Gastrocnemius medialis (tissue), 4 donors: ENCODE measurements at regions not wholly inside any gene's neighbourhood (a gene's known extent, or its start where the extent isn't known, plus 50 kb on each side); places are given as distances from the start of the nearest gene placed in this dataset.

Experiments
- ATAC-seq, 2 donors: fragments of 150-250 bp; one replicate each; pipeline ENCODE4 v1.9.1; 2016
- DNase-seq, 2 donors: peaks; one replicate each; pipeline ENCODE4 v3.0.0-alpha.2; 2019
- H3K27ac ChIP-seq, 4 donors: fragments of 200-600 bp; sonication (generic); 1 replicate in 1 of 4; 2 replicates in 3 of 4; pipeline ENCODE4 v1.5.1; 2016 to 2018; ENCODE audit warnings: mild to moderate bottlenecking in 2 of 4, moderate library complexity in 1 of 4
- H3K27me3 ChIP-seq, 3 donors: fragments of 200-600 bp; sonication (generic) in 2 of 3; 1 replicate in 1 of 3; 2 replicates in 2 of 3; pipeline versions ENCODE4 v1.5.1 to v1.6.0; 2016 to 2019; ENCODE audit warnings: mild to moderate bottlenecking in 1 of 3, moderate library complexity in 1 of 3
- H3K36me3 ChIP-seq, 2 donors: fragments of 200-600 bp; sonication (generic) in 1 of 2; one replicate each; pipeline ENCODE4 v1.5.1; 2017 to 2018
- H3K4me1 ChIP-seq, 2 donors: fragments of 200-600 bp; sonication (generic) in 1 of 2; one replicate each; pipeline ENCODE4 v1.5.1; 2016 to 2017; ENCODE audit warnings: mild to moderate bottlenecking in 2 of 2
- H3K4me3 ChIP-seq, 4 donors: fragments of 200-600 bp; sonication (generic) in 3 of 4; 1 replicate in 1 of 4; 2 replicates in 3 of 4; pipeline ENCODE4 v1.5.1; 2016 to 2019; ENCODE audit warnings: mild to moderate bottlenecking in 2 of 4
- H3K9me3 ChIP-seq, 3 donors: fragments of 200-600 bp; sonication (generic) in 2 of 3; 1 replicate in 1 of 3; 2 replicates in 2 of 3; pipeline ENCODE4 v1.5.1; 2016 to 2019
- CTCF ChIP-seq, 5 experiments: fragments of 450-650 bp in 3 of 5; fragments of 200-600 bp in 2 of 5; sonication (generic) in 2 of 5; IDR thresholded peaks in 4 of 5; conservative IDR thresholded peaks in 1 of 5; 1 replicate in 4 of 5; 2 replicates in 1 of 5; pipeline ENCODE4 v1.5.1; 2016 to 2019; ENCODE audit warnings: antibody characterized with exemption in 5 of 5, mild to moderate bottlenecking in 3 of 5, moderate library complexity in 3 of 5
- POLR2A ChIP-seq, 2 donors: fragments of 450-650 bp; IDR thresholded peaks; one replicate each; pipeline ENCODE4 v1.6.1; 2017; ENCODE audit warnings: antibody characterized with exemption in 2 of 2, mild to moderate bottlenecking in 2 of 2, moderate library complexity in 2 of 2
- in situ Hi-C, 4 donors: fragments of 200-750 bp; cut with MboI; loops; one replicate each; pipeline versions ENCODE4 v1.15.0 to v1.8.0; 2017; ENCODE audit warnings: low sequenced_read_pairs in 4 of 4
- intact Hi-C: fragments of 100-400 bp; cut with DNase I; formaldehyde crosslinking; loops from one replicate; pipeline ENCODE4 v1.15.1; 2023; ENCODE audit warnings: low total_unique reads

- in situ Hi-C loops (no loop called here), intact Hi-C loops (no loop called here)
- no peak for DNase-seq
- peaks cover 0 to 3% (median 0%) of the 10 kb centered on the region in 3 donors for H3K27me3 ChIP-seq
- no peaks in the 10 kb centered on the region for H3K4me1 ChIP-seq
- no peak for ATAC-seq
- no peak overlapping the region for H3K4me3 ChIP-seq
- no peaks in the 10 kb centered on the region for H3K36me3 ChIP-seq
- no peaks in the 10 kb centered on the region for H3K9me3 ChIP-seq
- TF ChIP-seq POLR2A (IDR thresholded peaks at IDR 0.05) (no peak), CTCF (IDR thresholded peaks at IDR 0.05 in 4 of 5, conservative IDR thresholded peaks at IDR 0.05 in 1 of 5) (no peak)
- H3K27ac ChIP-seq = no peak overlapping the region
Measured at GRCh38 chr1:37166005-37166404, 131.7 kb upstream of the GRIK3 start.

DNA sequence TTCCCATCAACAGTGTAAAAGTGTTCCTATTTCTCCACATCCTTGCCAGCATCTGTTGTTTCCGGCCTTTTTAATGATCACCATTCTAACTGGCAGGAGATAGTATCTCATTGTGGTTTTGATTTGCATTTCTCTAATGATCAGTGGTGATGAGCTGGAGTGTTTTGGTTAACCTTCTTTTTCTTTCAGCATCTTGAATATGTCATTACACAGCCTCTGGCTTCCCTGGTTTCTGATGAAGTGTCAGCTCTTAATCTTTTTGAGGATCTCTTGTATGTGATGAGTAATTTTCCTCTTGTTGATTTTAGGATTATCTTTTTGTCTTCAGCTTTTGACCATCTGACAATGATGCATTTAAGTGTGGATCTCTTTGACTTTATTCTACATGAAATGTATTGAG lies 133.2 kb upstream of the GRIK3 start:
- ATAC-seq = no peak
- TF ChIP-seq CTCF (IDR thresholded peaks at IDR 0.05 in 4 of 5, conservative IDR thresholded peaks at IDR 0.05 in 1 of 5) (no peak), POLR2A (IDR thresholded peaks at IDR 0.05) (no peak)
- in situ Hi-C loops = no loop called here

DNA sequence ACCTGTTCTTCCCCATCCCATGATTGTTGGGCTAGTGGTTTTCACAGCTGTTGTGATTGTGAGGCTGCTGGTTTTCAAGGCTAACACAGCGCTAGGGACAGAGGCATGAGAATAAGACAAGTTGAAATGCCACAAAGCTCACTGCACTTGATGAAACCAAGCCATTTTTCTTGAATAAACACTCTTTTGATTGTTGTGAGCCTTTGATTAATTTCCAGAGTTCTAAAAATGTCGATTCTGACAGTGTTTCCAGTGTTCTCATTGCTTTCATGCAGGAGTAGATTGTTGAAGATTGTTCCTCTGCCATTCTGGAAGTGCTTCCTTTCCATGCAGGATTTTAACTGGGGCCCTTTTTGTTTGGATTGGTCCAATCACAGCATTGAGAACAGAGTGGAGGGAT lies 134.9 kb upstream of the GRIK3 start:
- no peaks in the 10 kb centered on the region for H3K4me1 ChIP-seq
- intact Hi-C loops = no loop called here
- in situ Hi-C loops = no loop called here
- H3K27ac ChIP-seq = no peak overlapping the region
- H3K36me3 ChIP-seq = no peaks in the 10 kb centered on the region
- no peaks in the 10 kb centered on the region for H3K9me3 ChIP-seq
- H3K27me3 ChIP-seq = peaks cover 0 to 3% (median 0%) of the 10 kb centered on the region in 3 donors
- DNase-seq (no peak), ATAC-seq (no peak)
- no peak overlapping the region for H3K4me3 ChIP-seq
- TF ChIP-seq POLR2A (IDR thresholded peaks at IDR 0.05) = no peak
- no peak for TF ChIP-seq CTCF (IDR thresholded peaks at IDR 0.05 in 4 of 5, conservative IDR thresholded peaks at IDR 0.05 in 1 of 5)

More for the DNA sequence above, 133.2 kb upstream of the GRIK3 start:
- H3K36me3 ChIP-seq = no peaks in the 10 kb centered on the region
- H3K4me3 ChIP-seq = no peak overlapping the region
- peaks cover 0 to 3% (median 0%) of the 10 kb centered on the region in 3 donors for H3K27me3 ChIP-seq
- intact Hi-C loops = no loop called here
- no peaks in the 10 kb centered on the region for H3K9me3 ChIP-seq
- H3K4me1 ChIP-seq = no peaks in the 10 kb centered on the region
- no peak overlapping the region for H3K27ac ChIP-seq
- no peak for DNase-seq

DNA sequence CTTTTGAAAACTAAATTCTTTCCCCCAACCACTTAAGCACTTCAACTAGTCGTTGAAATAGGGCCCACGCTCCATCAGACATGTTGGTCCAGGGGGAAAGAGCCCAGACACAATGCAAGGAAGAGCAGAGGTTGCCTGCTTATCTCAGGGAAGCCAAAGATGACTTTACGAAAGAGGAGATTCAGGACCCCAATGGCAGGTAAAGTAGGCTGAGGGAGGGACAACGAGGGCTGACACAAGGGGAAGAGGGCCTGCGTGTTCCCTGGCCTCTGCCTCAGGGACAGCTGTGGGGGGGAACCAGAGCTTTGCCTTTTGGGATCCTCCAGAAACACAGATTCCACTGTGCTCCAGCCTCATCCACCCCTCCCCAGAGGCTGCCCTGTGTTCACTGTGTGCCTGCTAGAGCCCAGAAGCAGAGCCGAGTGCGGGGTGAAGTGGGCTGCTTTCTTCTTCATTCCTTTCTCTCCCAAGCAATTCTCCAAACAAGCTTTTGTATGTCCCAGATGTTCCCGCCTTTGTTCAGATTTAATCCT lies 135.5 kb upstream of the GRIK3 start:
- DNase-seq = no peak
- intact Hi-C loops (no loop called here), in situ Hi-C loops (no loop called here)
- no peak for ATAC-seq
- no peak for TF ChIP-seq CTCF (IDR thresholded peaks at IDR 0.05 in 4 of 5, conservative IDR thresholded peaks at IDR 0.05 in 1 of 5)
- TF ChIP-seq POLR2A (IDR thresholded peaks at IDR 0.05) = no peak
- no peak overlapping the region for H3K4me3 ChIP-seq
- no peaks in the 10 kb centered on the region for H3K4me1 ChIP-seq
- H3K9me3 ChIP-seq = no peaks in the 10 kb centered on the region
- no peak overlapping the region for H3K27ac ChIP-seq
- no peaks in the 10 kb centered on the region for H3K36me3 ChIP-seq
- H3K27me3 ChIP-seq = peaks cover 0 to 3% (median 0%) of the 10 kb centered on the region in 3 donors

GRCh38 chr1:37171691-37172090 lies 137.4 kb upstream of the GRIK3 start:
- ATAC-seq (no peak), DNase-seq (no peak)
- in situ Hi-C loops (no loop called here), intact Hi-C loops (no loop called here)
- no peak overlapping the region for H3K27ac ChIP-seq
- H3K9me3 ChIP-seq = no peaks in the 10 kb centered on the region
- no peak overlapping the region for H3K4me3 ChIP-seq
- no peaks in the 10 kb centered on the region for H3K36me3 ChIP-seq
- no peaks in the 10 kb centered on the region for H3K4me1 ChIP-seq
- H3K27me3 ChIP-seq = no peaks in the 10 kb centered on the region
- TF ChIP-seq POLR2A (IDR thresholded peaks at IDR 0.05) (no peak), CTCF (IDR thresholded peaks at IDR 0.05 in 4 of 5, conservative IDR thresholded peaks at IDR 0.05 in 1 of 5) (no peak)
